B cell (primary cell): ENCODE measurements at regions not wholly inside any gene's neighbourhood (a gene's known extent, or its start where the extent isn't known, plus 50 kb on each side); places are given as distances from the start of the nearest gene placed in this dataset.

Experiments used
- ATAC-seq: fragments of 200-7000 bp; cut with Tn5 transposase; one replicate; pipeline ENCODE4 v1.10.0; 2021; ENCODE audit warnings: low read depth, mild to moderate bottlenecking, moderate number of reproducible peaks, moderate library complexity
- CTCF ChIA-PET: fragments of 350-600 bp; sonication (Branson Sonifier 250); formaldehyde crosslinking; loops from one replicate; lab custom pipeline; 2021; ENCODE audit warnings: antibody characterized with exemption, inconsistent platforms; lab: Charles Lee
- POLR2A ChIA-PET: fragments of 350-600 bp; sonication (Branson Sonifier 250); formaldehyde crosslinking; loops from one replicate; lab custom pipeline; 2021; ENCODE audit warnings: antibody characterized with exemption; lab: Charles Lee
- DNase-seq: peaks from one replicate; pipeline ENCODE4 v3.0.0; 2013
- H2AFZ ChIP-seq: 2 replicates; pipeline ENCODE4 v1.6.1; 2012; ENCODE audit warnings: mild to moderate bottlenecking, low read depth, low read length; ENCODE audit not compliant: insufficient read depth, poor library complexity, severe bottlenecking
- H3K27ac ChIP-seq, 2 donors: 1 replicate in 1 of 2; 2 replicates in 1 of 2; pipeline ENCODE4 v1.5.1; 2012 to 2013; ENCODE audit warnings: low read length in 2 of 2, mild to moderate bottlenecking in 2 of 2, moderate library complexity in 1 of 2
- H3K27me3 ChIP-seq, 4 experiments: fragments of 200-600 bp in 1 of 4; sonication (generic) in 1 of 4; replicated peaks in 1 of 4; 1 replicate in 2 of 4; 2 replicates in 2 of 4; pipeline versions ENCODE4 v1.6.1 to v1.7.0; 2013 to 2016; ENCODE audit warnings: low read length in 3 of 4, mild to moderate bottlenecking in 2 of 4, mixed read lengths in 1 of 4, moderate library complexity in 1 of 4; ENCODE audit not compliant: insufficient read depth in 4 of 4, control insufficient read depth in 3 of 4; ENCODE audit errors: control extremely low read depth in 1 of 4
- H3K36me3 ChIP-seq, 2 experiments: replicated peaks in 1 of 2; 1 replicate in 1 of 2; 2 replicates in 1 of 2; pipeline versions ENCODE4 v1.6.1 to v1.7.1; 2013; ENCODE audit warnings: low read length in 1 of 2; ENCODE audit not compliant: insufficient read depth in 2 of 2, control insufficient read depth in 1 of 2; ENCODE audit errors: control extremely low read depth in 1 of 2, extremely low read depth in 1 of 2
- H3K4me1 ChIP-seq, 2 donors: fragments of 200-600 bp in 1 of 2; sonication (generic) in 1 of 2; 1 replicate in 1 of 2; 2 replicates in 1 of 2; pipeline versions ENCODE4 v1.5.1 to v1.6.1; 2013 to 2017; ENCODE audit warnings: low read length in 2 of 2; ENCODE audit not compliant: control insufficient read depth in 2 of 2, insufficient read depth in 2 of 2
- H3K4me2 ChIP-seq: replicated peaks from 2 replicates; pipeline ENCODE3; 2012; ENCODE audit warnings: mild to moderate bottlenecking, low read depth, low read length; ENCODE audit not compliant: poor library complexity, severe bottlenecking
- H3K4me3 ChIP-seq, 5 experiments: fragments of 200-600 bp in 1 of 5; sonication (generic) in 1 of 5; 1 replicate in 3 of 5; 2 replicates in 2 of 5; pipeline versions ENCODE4 v1.5.1 to v1.7.0; 2011 to 2016; ENCODE audit warnings: low read length in 4 of 5, mild to moderate bottlenecking in 4 of 5, low read depth in 2 of 5, control low read depth in 1 of 5, moderate library complexity in 1 of 5; ENCODE audit not compliant: insufficient read depth in 1 of 5; ENCODE audit errors: control extremely low read depth in 1 of 5, extremely low read depth in 1 of 5
- H3K79me2 ChIP-seq: fragments of 200-600 bp; sonication (generic); one replicate; pipeline ENCODE4 v1.6.0; 2016; ENCODE audit warnings: low read length; ENCODE audit not compliant: control insufficient read depth, insufficient read depth
- H3K9ac ChIP-seq: fragments of 200-600 bp; sonication (generic); 2 replicates; pipeline ENCODE4 v1.6.1; 2017; ENCODE audit warnings: mild to moderate bottlenecking, low read length, moderate library complexity
- H3K9me3 ChIP-seq, 3 donors: one replicate each; pipeline versions ENCODE4 v1.6.1 to v1.7.1; 2013; ENCODE audit warnings: low read length in 2 of 3; ENCODE audit not compliant: control insufficient read depth in 2 of 3, insufficient read depth in 1 of 3; ENCODE audit errors: control extremely low read depth in 1 of 3
- H4K20me1 ChIP-seq: 2 replicates; pipeline ENCODE4 v1.6.0; 2012; ENCODE audit warnings: mild to moderate bottlenecking, low read length; ENCODE audit not compliant: insufficient read depth, control insufficient read depth, poor library complexity, severe bottlenecking
- H3K27ac Mint-ChIP-seq: one replicate; pipeline ENCODE4 v1.8.0; 2021; ENCODE audit warnings: mixed read lengths
- H3K27me3 Mint-ChIP-seq: one replicate; pipeline ENCODE4 v1.8.0; 2021; ENCODE audit warnings: mixed read lengths
- H3K4me1 Mint-ChIP-seq: one replicate; pipeline ENCODE4 v1.8.0; 2021; ENCODE audit warnings: mixed read lengths
- H3K4me3 Mint-ChIP-seq: one replicate; pipeline ENCODE4 v1.8.0; 2021; ENCODE audit warnings: mixed read lengths
- H3K9me3 Mint-ChIP-seq: one replicate; pipeline ENCODE4 v1.8.0; 2022; ENCODE audit warnings: mixed read lengths; ENCODE audit not compliant: insufficient read depth
- EZH2 ChIP-seq: IDR thresholded peaks from 2 replicates; pipeline ENCODE4 v1.6.1; 2012; ENCODE audit warnings: borderline replicate concordance, low read depth, mild to moderate bottlenecking, moderate library complexity, low read length; ENCODE audit not compliant: insufficient read depth, poor library complexity, severe bottlenecking
- WGBS: methylation state at CpG from one replicate; pipeline ENCODE4 v1.1.5; 2013; ENCODE audit warnings: missing lambda C conversion rate; ENCODE audit not compliant: insufficient coverage; 5-methylcytosine and 5-hydroxymethylcytosine counted together
- intact Hi-C: fragments of 100-400 bp; cut with micrococcal nuclease; formaldehyde crosslinking; loops from one replicate; pipeline ENCODE4 v1.10.0; 2022
- TF ChIP-seq, protein P1 (sequence below): fragments of 200-600 bp; IDR thresholded peaks from one replicate; pipeline ENCODE4 v1.8.0; 2022; ENCODE audit warnings: antibody characterized with exemption, mild to moderate bottlenecking

DNA sequence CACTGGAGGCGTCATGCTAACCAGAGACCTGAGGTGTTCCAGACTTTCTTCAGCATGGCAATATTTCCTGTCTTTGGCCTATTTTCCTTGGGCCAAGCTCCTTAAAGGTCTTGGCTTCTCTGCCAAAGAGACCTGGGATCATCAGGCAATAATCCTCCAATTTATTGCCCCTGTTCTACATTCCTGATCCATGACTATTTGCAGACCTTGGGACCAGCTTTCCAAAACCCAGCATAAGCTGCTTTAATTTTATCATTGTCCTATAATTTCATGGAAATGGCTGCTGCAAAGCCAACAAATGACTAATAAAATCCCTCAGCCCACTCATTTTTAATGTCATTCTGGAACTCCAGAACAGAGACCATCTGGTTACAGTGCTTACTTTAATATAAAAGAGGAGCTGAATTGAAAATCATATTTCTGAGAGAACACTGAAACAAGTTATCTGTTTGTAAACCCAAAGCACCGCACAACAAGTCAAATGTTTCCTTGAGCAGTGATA is 166.9 kb upstream of the BTG1 start:
- intact Hi-C loops, result no loop called here
- no peak overlapping the region for H2AFZ ChIP-seq
- H3K9me3 ChIP-seq, result peaks cover 0 to 1% (median 0%) of the 10 kb centered on the region in 3 donors
- H3K9ac ChIP-seq, result no peak overlapping the region
- Mint-ChIP-seq H3K27ac (no peak overlapping the region), H3K9me3 (no peaks in the 10 kb centered on the region), H3K27me3 (no peaks in the 10 kb centered on the region), H3K4me1 (peaks cover 5% of the 10 kb centered on the region), H3K4me3 (no peak overlapping the region)
- POLR2A ChIA-PET, result no interaction called here
- WGBS, result 94% methylated on average over 1 of the region's 2 CpGs
- ATAC-seq (no peak), DNase-seq (no peak)
- H3K79me2 ChIP-seq, result no peaks in the 10 kb centered on the region
- H3K27ac ChIP-seq, result no peak overlapping the region
- no peak overlapping the region for H3K4me2 ChIP-seq
- H3K4me3 ChIP-seq, result no peak overlapping the region
- no peaks in the 10 kb centered on the region for H3K4me1 ChIP-seq
- no peaks in the 10 kb centered on the region for H3K36me3 ChIP-seq
- CTCF ChIA-PET, result no interaction called here
- TF ChIP-seq EZH2, result no peak
- TF ChIP-seq, protein P1, sequence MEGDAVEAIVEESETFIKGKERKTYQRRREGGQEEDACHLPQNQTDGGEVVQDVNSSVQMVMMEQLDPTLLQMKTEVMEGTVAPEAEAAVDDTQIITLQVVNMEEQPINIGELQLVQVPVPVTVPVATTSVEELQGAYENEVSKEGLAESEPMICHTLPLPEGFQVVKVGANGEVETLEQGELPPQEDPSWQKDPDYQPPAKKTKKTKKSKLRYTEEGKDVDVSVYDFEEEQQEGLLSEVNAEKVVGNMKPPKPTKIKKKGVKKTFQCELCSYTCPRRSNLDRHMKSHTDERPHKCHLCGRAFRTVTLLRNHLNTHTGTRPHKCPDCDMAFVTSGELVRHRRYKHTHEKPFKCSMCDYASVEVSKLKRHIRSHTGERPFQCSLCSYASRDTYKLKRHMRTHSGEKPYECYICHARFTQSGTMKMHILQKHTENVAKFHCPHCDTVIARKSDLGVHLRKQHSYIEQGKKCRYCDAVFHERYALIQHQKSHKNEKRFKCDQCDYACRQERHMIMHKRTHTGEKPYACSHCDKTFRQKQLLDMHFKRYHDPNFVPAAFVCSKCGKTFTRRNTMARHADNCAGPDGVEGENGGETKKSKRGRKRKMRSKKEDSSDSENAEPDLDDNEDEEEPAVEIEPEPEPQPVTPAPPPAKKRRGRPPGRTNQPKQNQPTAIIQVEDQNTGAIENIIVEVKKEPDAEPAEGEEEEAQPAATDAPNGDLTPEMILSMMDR, result no peak
- H4K20me1 ChIP-seq, result no peaks in the 10 kb centered on the region
- H3K27me3 ChIP-seq, result no peaks in the 10 kb centered on the region

DNA sequence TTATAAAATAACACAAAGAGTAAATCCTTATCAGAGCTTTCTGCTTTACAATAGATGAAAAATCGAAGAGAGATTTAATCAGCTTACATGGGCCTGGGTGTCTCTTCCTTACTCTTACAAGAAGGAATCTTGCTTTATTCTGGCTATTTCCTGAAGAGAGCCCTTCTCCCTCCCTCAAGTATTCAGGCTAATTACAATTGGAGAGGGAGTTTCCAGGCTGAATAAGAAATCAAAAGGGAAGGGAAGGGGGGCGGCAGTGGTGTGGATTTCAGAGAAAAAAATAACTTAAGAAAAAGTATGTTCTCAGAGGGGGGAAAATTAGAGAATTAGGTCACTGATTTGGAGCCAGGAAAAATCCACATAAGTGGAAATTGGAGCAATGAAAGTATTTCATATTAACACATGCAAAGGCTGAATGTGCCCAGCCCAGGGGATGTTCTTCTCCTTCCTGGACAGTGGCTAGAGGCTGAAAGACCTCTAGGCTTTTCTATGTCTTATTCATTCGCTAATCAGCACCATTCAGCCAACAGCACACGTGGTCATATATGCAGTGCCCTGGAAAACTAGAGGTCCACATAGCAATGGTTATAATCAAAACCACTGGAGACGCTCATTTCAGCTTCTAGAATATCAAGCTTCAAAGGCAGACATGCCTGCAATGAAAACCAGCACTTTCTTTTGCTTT is 158.9 kb upstream of the BTG1 start:
- ATAC-seq (no peak), DNase-seq (no peak)
- Histone ChIP-seq H3K27ac (no peak overlapping the region), H3K27me3 (no peaks in the 10 kb centered on the region), H3K4me2 (no peak overlapping the region), H3K4me3 (no peak overlapping the region), H3K4me1 (peaks cover 9% of the 10 kb centered on the region in 2 donors), H3K79me2 (peaks cover 12% of the 10 kb centered on the region), H3K36me3 (no peaks in the 10 kb centered on the region), H2AFZ (no peak overlapping the region), H3K9ac (no peak overlapping the region), H4K20me1 (no peaks in the 10 kb centered on the region), H3K9me3 (peaks cover 0 to 1% (median 0%) of the 10 kb centered on the region in 3 donors)
- WGBS, result 96% methylated on average over 3 of the region's 5 CpGs
- Mint-ChIP-seq H3K27me3 (no peaks in the 10 kb centered on the region), H3K9me3 (peaks cover 2% of the 10 kb centered on the region), H3K4me1 (peaks cover 10% of the 10 kb centered on the region), H3K27ac (no peak overlapping the region), H3K4me3 (no peak overlapping the region)
- POLR2A ChIA-PET, result interaction anchor here (0.6 to 0.7 kb wide), 2 partner anchors 245 to 677 kb away, joined by 3 read pairs; no protein-coding TSS in a partner anchor
- intact Hi-C loops, result loop anchor here (5.0 kb wide), 1 partner anchor 42 kb away; no protein-coding TSS in a partner anchor
- CTCF ChIA-PET, result no interaction called here
- TF ChIP-seq, protein P1, result no peak
- TF ChIP-seq EZH2, result no peak
